Hepatocyte (in vitro differentiated cells): ENCODE measurements at regions not wholly inside any gene's neighbourhood (a gene's known extent, or its start where the extent isn't known, plus 50 kb on each side); places are given as distances from the start of the nearest gene placed in this dataset.

Experiments used
- DNase-seq: peaks from one replicate; pipeline ENCODE4 v3.0.0-alpha.2; 2016; ENCODE audit warnings: low spot score
- H2AFZ ChIP-seq: fragments of 200-600 bp; sonication (generic); 2 replicates; pipeline ENCODE4 v1.6.0; 2016; ENCODE audit warnings: antibody characterized with exemption, mild to moderate bottlenecking
- H3K27ac ChIP-seq: fragments of 200-600 bp; sonication (generic); 2 replicates; pipeline ENCODE4 v1.5.1; 2016; ENCODE audit warnings: mild to moderate bottlenecking
- H3K27me3 ChIP-seq: fragments of 200-600 bp; sonication (generic); 2 replicates; pipeline ENCODE4 v1.6.1; 2016
- H3K36me3 ChIP-seq: fragments of 200-600 bp; sonication (generic); replicated peaks from 2 replicates; pipeline ENCODE4 v1.5.1; 2016; ENCODE audit warnings: low read depth; ENCODE audit not compliant: insufficient read depth
- H3K4me1 ChIP-seq: fragments of 200-600 bp; sonication (generic); 2 replicates; pipeline ENCODE4 v1.5.1; 2016; ENCODE audit warnings: mild to moderate bottlenecking, moderate library complexity; ENCODE audit not compliant: insufficient read depth
- H3K4me2 ChIP-seq: fragments of 200-600 bp; sonication (generic); 2 replicates; pipeline ENCODE4 v1.6.0; 2016
- H3K4me3 ChIP-seq: fragments of 200-600 bp; sonication (generic); 2 replicates; pipeline ENCODE4 v1.5.1; 2016; ENCODE audit warnings: mild to moderate bottlenecking
- H3K79me2 ChIP-seq: fragments of 200-600 bp; sonication (generic); 2 replicates; pipeline ENCODE4 v1.6.0; 2017; ENCODE audit warnings: mild to moderate bottlenecking
- H3K9me2 ChIP-seq: fragments of 200-600 bp; sonication (generic); replicated peaks from 2 replicates; pipeline ENCODE4 v1.6.0; 2017; ENCODE audit warnings: mild to moderate bottlenecking; ENCODE audit not compliant: insufficient read depth
- H3K9me3 ChIP-seq: fragments of 200-600 bp; sonication (generic); 2 replicates; pipeline ENCODE4 v1.5.1; 2016; ENCODE audit warnings: low read depth, mild to moderate bottlenecking
- H4K20me1 ChIP-seq: fragments of 200-600 bp; sonication (generic); 2 replicates; pipeline ENCODE4 v1.6.0; 2016; ENCODE audit warnings: mild to moderate bottlenecking; ENCODE audit not compliant: insufficient read depth, poor library complexity, severe bottlenecking
- EZH2 ChIP-seq: fragments of 200-600 bp; sonication (generic); IDR thresholded peaks from 2 replicates; pipeline ENCODE4 v1.6.1; 2016; ENCODE audit warnings: antibody characterized with exemption, mild to moderate bottlenecking, borderline replicate concordance
- EZH2phosphoT487 ChIP-seq: fragments of 200-600 bp; sonication (generic); IDR thresholded peaks from one replicate; pipeline ENCODE4 v1.6.1; 2018; ENCODE audit warnings: antibody characterized with exemption, mild to moderate bottlenecking, low read depth, moderate library complexity; ENCODE audit not compliant: unreplicated experiment, severe bottlenecking
- WGBS: methylation state at CpG from one replicate; pipeline ENCODE4 v1.1.6; 2016; ENCODE audit warnings: low lambda C conversion rate; ENCODE audit errors: missing lambda C conversion rate; 5-methylcytosine and 5-hydroxymethylcytosine counted together
- TF ChIP-seq, protein P1 (sequence below): fragments of 200-600 bp; sonication (generic); IDR thresholded peaks from 2 replicates; pipeline ENCODE4 v1.5.1; 2016; ENCODE audit warnings: antibody characterized with exemption, mild to moderate bottlenecking; ENCODE audit not compliant: poor library complexity

DNA sequence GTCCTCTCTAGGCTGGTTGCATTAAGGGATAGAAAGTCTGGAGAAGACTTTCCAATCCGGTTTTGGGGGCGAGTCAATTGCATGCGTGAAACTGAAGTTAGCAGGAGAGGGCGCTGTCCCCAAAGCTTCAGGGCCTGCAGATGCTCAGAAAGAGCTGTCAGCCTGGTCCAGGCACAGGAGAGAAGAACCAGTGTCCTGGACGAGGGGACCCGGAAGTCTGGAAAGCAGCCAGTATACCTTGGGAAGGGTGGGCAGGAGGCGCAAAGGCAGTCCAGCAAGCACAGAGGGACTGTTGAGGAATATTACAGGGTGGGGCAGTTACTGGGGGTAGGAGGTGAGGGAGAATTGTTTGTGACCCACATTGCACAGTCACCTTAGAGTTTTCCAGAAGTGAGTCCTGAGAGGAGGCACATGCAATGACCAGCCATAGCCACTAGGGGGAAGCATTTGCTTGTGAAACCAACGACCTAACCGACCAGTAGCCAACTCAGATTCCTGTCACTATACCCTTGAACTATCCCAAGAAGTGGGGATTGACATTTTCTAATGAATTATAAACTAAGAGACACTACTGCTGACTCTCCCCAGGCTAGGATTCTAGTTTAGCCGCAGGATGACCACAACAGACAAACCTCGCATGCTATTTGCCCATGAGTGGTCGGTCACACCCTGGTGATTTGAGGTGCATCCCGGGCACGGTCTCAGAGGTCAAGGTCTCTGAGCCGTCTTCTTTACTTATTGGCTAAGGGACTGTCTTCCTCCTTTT is 172.8 kb downstream of the RDH14 start:
- H3K9me2 ChIP-seq: no peaks in the 10 kb centered on the region
- no peaks in the 10 kb centered on the region for H3K27me3 ChIP-seq
- no peak for TF ChIP-seq EZH2phosphoT487
- TF ChIP-seq, protein P1, sequence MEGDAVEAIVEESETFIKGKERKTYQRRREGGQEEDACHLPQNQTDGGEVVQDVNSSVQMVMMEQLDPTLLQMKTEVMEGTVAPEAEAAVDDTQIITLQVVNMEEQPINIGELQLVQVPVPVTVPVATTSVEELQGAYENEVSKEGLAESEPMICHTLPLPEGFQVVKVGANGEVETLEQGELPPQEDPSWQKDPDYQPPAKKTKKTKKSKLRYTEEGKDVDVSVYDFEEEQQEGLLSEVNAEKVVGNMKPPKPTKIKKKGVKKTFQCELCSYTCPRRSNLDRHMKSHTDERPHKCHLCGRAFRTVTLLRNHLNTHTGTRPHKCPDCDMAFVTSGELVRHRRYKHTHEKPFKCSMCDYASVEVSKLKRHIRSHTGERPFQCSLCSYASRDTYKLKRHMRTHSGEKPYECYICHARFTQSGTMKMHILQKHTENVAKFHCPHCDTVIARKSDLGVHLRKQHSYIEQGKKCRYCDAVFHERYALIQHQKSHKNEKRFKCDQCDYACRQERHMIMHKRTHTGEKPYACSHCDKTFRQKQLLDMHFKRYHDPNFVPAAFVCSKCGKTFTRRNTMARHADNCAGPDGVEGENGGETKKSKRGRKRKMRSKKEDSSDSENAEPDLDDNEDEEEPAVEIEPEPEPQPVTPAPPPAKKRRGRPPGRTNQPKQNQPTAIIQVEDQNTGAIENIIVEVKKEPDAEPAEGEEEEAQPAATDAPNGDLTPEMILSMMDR: peak; percentile 84
- DNase-seq: peak; percentile 87
- H3K4me1 ChIP-seq: no peaks in the 10 kb centered on the region
- no peak overlapping the region for H3K4me2 ChIP-seq
- no peaks in the 10 kb centered on the region for H4K20me1 ChIP-seq
- no peak overlapping the region for H2AFZ ChIP-seq
- no peaks in the 10 kb centered on the region for H3K79me2 ChIP-seq
- no peaks in the 10 kb centered on the region for H3K9me3 ChIP-seq
- H3K36me3 ChIP-seq: no peaks in the 10 kb centered on the region
- H3K27ac ChIP-seq: no peak overlapping the region
- H3K4me3 ChIP-seq: no peak overlapping the region
- WGBS: 45% methylated on average over 15 of the region's 15 CpGs

DNA sequence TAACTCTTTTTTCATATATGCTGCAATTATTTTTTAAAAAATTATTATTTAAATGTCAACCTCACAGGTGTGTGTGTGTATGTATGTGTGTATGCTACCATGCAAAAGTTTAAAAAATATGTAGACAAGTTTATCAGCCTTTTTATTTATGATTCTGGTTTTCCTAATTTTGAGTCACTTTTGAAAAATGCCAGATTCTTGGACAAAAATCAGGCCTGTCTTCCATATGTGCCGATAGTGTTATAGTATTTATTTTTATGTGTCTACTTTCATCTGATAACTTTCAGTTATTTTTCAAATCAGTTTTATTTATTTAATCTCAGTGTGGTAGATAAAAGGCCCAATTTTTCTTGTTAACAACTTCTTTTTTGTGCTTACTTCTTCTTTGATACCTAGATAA is 176.2 kb downstream of the RDH14 start:
- H3K9me2 ChIP-seq: no peaks in the 10 kb centered on the region
- no peaks in the 10 kb centered on the region for H3K9me3 ChIP-seq
- no peak for DNase-seq
- H3K27ac ChIP-seq: no peak overlapping the region
- TF ChIP-seq, protein P1: no peak
- TF ChIP-seq EZH2 (no peak), EZH2phosphoT487 (no peak)
- no peaks in the 10 kb centered on the region for H4K20me1 ChIP-seq
- H3K27me3 ChIP-seq: no peaks in the 10 kb centered on the region
- H3K79me2 ChIP-seq: no peaks in the 10 kb centered on the region
- no peak overlapping the region for H3K4me3 ChIP-seq
- H3K4me1 ChIP-seq: no peaks in the 10 kb centered on the region
- H2AFZ ChIP-seq: no peak overlapping the region
- no peaks in the 10 kb centered on the region for H3K36me3 ChIP-seq
- WGBS: 72% methylated on average over 1 of the region's 1 CpG
- no peak overlapping the region for H3K4me2 ChIP-seq

DNA sequence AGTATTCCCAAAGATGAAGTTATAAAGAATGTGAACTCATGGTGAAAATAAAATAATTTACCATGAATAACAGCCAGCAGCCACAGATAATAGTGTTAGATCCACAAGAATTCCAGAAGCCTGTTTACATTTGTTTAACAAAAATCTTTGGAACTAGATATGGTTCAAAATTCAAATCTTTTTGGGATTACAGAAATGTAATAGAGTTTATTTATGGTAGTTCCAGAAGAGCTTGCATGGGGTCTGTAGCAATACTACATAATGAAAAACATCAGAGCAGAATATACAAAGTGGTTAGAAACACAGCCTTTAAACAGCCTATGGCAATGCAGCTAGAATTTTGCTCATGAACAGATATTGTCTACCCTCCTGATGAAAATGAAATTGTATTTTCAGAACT is 179.1 kb downstream of the RDH14 start:
- DNase-seq: no peak

More for the DNA sequence above, 179.1 kb downstream of the RDH14 start:
- Histone ChIP-seq H3K27ac (no peak overlapping the region), H3K4me3 (no peak overlapping the region), H3K27me3 (no peaks in the 10 kb centered on the region), H3K9me3 (no peaks in the 10 kb centered on the region), H3K4me1 (no peaks in the 10 kb centered on the region), H3K36me3 (no peaks in the 10 kb centered on the region), H3K9me2 (no peaks in the 10 kb centered on the region), H4K20me1 (no peaks in the 10 kb centered on the region), H2AFZ (no peak overlapping the region), H3K4me2 (no peak overlapping the region), H3K79me2 (no peaks in the 10 kb centered on the region)
- TF ChIP-seq EZH2phosphoT487: no peak
- TF ChIP-seq EZH2: no peak
- TF ChIP-seq, protein P1: no peak
